ENCODE measurements at regions not wholly inside any gene's neighbourhood (a gene's known extent, or its start where the extent isn't known, plus 50 kb on each side); places are given as distances from the start of the nearest gene placed in this dataset.

DNA sequence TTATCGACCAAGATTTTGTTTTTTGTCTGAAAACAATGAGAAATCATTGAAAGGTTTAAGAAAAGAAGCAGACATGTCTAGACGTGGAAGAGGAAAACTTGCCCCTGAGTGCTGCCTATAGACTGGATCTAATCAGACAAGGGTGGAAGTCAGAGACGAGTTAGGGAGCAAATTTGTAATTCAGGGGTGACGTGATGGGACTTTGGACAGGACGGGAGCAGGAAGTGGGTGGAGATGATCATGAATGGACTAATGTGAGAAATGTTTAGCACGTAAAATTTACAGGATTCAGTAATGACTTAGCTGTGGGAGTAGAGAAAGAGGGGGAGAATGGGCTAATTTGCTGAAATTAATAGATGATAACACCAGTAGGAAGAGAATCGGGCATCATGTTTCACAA, 117.0 kb upstream of the EPHA4 start:
- TF ChIP-seq, protein P1, sequence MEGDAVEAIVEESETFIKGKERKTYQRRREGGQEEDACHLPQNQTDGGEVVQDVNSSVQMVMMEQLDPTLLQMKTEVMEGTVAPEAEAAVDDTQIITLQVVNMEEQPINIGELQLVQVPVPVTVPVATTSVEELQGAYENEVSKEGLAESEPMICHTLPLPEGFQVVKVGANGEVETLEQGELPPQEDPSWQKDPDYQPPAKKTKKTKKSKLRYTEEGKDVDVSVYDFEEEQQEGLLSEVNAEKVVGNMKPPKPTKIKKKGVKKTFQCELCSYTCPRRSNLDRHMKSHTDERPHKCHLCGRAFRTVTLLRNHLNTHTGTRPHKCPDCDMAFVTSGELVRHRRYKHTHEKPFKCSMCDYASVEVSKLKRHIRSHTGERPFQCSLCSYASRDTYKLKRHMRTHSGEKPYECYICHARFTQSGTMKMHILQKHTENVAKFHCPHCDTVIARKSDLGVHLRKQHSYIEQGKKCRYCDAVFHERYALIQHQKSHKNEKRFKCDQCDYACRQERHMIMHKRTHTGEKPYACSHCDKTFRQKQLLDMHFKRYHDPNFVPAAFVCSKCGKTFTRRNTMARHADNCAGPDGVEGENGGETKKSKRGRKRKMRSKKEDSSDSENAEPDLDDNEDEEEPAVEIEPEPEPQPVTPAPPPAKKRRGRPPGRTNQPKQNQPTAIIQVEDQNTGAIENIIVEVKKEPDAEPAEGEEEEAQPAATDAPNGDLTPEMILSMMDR (optimal IDR thresholded peaks at IDR 0.05 in 1 of 3, IDR thresholded peaks at IDR 0.05 in 1 of 3, conservative IDR thresholded peaks at IDR 0.05 in 1 of 3; ENCODE audit: extremely low read depth in 1 of 3, insufficient read depth in 2 of 3, low read length in 3 of 3): no peak
- TF ChIP-seq EZH2 (IDR thresholded peaks at IDR 0.05; ENCODE audit: low read length): no peak
- Histone ChIP-seq H3K4me2 (ENCODE audit: control insufficient read depth, extremely low read depth, insufficient read depth, low read depth, low read length) (no peak overlapping the region), H4K20me1 (ENCODE audit: control insufficient read depth, extremely low read depth, insufficient read depth, low read length) (no peaks in the 10 kb centered on the region), H3K27ac (ENCODE audit: control insufficient read depth, insufficient read depth, low read length) (no peak overlapping the region), H2AFZ (ENCODE audit: control insufficient read depth, low read length) (no peak overlapping the region), H3K4me1 (ENCODE audit: control insufficient read depth, extremely low read depth, insufficient read depth, low read length) (no peaks in the 10 kb centered on the region), H3K79me2 (ENCODE audit: control insufficient read depth, insufficient read depth, low read length) (no peaks in the 10 kb centered on the region), H3K9me1 (ENCODE audit: control insufficient read depth, extremely low read depth, insufficient read depth, low read length) (no peaks in the 10 kb centered on the region), H3K4me3 (ENCODE audit: control insufficient read depth in 2 of 3, extremely low read depth in 1 of 3, insufficient read depth in 2 of 3, low read depth in 1 of 3, low read length in 3 of 3) (no peak overlapping the region), H3K9ac (ENCODE audit: control insufficient read depth, extremely low read depth, insufficient read depth, low read length) (no peak overlapping the region), H3K27me3 (ENCODE audit: control insufficient read depth, extremely low read depth, insufficient read depth, low read length) (no peaks in the 10 kb centered on the region), H3K9me3 (ENCODE audit: control insufficient read depth, low read depth, low read length) (no peaks in the 10 kb centered on the region), H3K36me3 (ENCODE audit: control insufficient read depth in 2 of 2, extremely low read depth in 1 of 2, insufficient read depth in 2 of 2, low read length in 2 of 2) (no peaks in the 10 kb centered on the region)
- DNase-seq (ENCODE audit: low read depth, low spot score): no peak
- no peak for FAIRE-seq
- dilution Hi-C loops (cut with MboI; ENCODE audit: extremely low pct_ligation_motif_present, low sequenced_read_pairs): no loop called here

DNA sequence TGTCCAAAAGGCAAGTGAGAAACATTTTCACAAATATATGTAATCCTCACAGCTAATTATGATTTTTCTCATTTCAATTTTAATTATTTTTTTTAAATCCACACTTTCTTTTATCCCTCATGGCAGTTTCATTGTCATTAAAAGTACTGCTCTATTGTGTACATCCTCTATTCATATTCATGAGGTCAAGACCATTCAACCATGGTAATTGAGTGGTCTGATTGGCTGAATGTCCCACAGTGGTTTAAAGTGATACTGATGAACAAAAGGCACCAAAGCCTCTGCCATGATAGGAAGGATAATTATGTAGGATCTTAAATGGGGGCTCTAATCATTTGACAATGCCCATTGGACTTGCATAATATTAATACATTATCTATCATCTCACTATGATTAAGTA, 108.4 kb upstream of the EPHA4 start:
- TF ChIP-seq, protein P1 (optimal IDR thresholded peaks at IDR 0.05 in 1 of 3, IDR thresholded peaks at IDR 0.05 in 1 of 3, conservative IDR thresholded peaks at IDR 0.05 in 1 of 3; ENCODE audit: extremely low read depth in 1 of 3, insufficient read depth in 2 of 3, low read length in 3 of 3): no peak
- no peak for TF ChIP-seq EZH2 (IDR thresholded peaks at IDR 0.05; ENCODE audit: low read length)
- Histone ChIP-seq H3K9me1 (ENCODE audit: control insufficient read depth, extremely low read depth, insufficient read depth, low read length) (no peaks in the 10 kb centered on the region), H4K20me1 (ENCODE audit: control insufficient read depth, extremely low read depth, insufficient read depth, low read length) (no peaks in the 10 kb centered on the region), H3K9me3 (ENCODE audit: control insufficient read depth, low read depth, low read length) (no peaks in the 10 kb centered on the region), H3K4me1 (ENCODE audit: control insufficient read depth, extremely low read depth, insufficient read depth, low read length) (no peaks in the 10 kb centered on the region), H3K9ac (ENCODE audit: control insufficient read depth, extremely low read depth, insufficient read depth, low read length) (no peak overlapping the region), H3K36me3 (ENCODE audit: control insufficient read depth in 2 of 2, extremely low read depth in 1 of 2, insufficient read depth in 2 of 2, low read length in 2 of 2) (no peaks in the 10 kb centered on the region), H3K27me3 (ENCODE audit: control insufficient read depth, extremely low read depth, insufficient read depth, low read length) (no peaks in the 10 kb centered on the region), H3K4me2 (ENCODE audit: control insufficient read depth, extremely low read depth, insufficient read depth, low read depth, low read length) (no peak overlapping the region), H3K79me2 (ENCODE audit: control insufficient read depth, insufficient read depth, low read length) (no peaks in the 10 kb centered on the region), H3K4me3 (ENCODE audit: control insufficient read depth in 2 of 3, extremely low read depth in 1 of 3, insufficient read depth in 2 of 3, low read depth in 1 of 3, low read length in 3 of 3) (no peak overlapping the region), H3K27ac (ENCODE audit: control insufficient read depth, insufficient read depth, low read length) (no peak overlapping the region), H2AFZ (ENCODE audit: control insufficient read depth, low read length) (no peak overlapping the region)
- FAIRE-seq (no peak), DNase-seq (ENCODE audit: low read depth, low spot score) (no peak)
- dilution Hi-C loops (cut with MboI; ENCODE audit: extremely low pct_ligation_motif_present, low sequenced_read_pairs): no loop called here

Measured in keratinocyte (primary cell).